HPDE6-E6E7 (cell line): ENCODE measurements at regions not wholly inside any gene's neighbourhood (a gene's known extent, or its start where the extent isn't known, plus 50 kb on each side); places are given as distances from the start of the nearest gene placed in this dataset.
"Not testable (repeated sequence)": the region's sequence is repeated elsewhere in the genome, so short reads cannot be mapped to it uniquely, and the experiment has no call there.

Source experiments
- DNase-seq: peaks from one replicate; pipeline ENCODE4 v3.0.0; 2011; ENCODE audit warnings: missing footprints; ENCODE audit errors: extremely low spot score

GRCh38 chr5:86199287-86199686 is 418.5 kb upstream of the COX7C start:
- no peak for DNase-seq

GRCh38 chr5:86228147-86228546 is 389.6 kb upstream of the COX7C start:
- no peak for DNase-seq

GRCh38 chr5:86232246-86232645 is 385.5 kb upstream of the COX7C start:
- DNase-seq: no peak

DNA sequence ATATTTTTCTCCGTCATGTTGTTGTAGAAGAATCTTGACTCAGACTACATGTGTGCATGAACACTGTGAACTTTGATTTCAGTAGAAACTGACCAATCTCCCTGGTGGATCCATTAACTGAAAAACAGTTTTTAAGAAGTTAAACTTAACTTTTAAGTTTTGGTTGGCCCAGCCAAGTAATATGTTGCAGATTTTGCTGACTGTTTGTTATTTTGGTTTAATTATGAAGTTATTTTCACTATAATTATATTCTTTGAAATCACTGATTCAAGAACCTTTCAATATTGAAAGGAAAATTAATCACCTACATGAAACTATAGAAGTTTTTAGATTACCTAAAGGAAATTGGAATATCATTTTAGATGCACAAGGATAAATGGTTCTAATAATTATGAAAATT is 373.6 kb upstream of the COX7C start:
- no peak for DNase-seq

GRCh38 chr5:86257871-86258270 is 359.9 kb upstream of the COX7C start:
- no peak for DNase-seq

DNA sequence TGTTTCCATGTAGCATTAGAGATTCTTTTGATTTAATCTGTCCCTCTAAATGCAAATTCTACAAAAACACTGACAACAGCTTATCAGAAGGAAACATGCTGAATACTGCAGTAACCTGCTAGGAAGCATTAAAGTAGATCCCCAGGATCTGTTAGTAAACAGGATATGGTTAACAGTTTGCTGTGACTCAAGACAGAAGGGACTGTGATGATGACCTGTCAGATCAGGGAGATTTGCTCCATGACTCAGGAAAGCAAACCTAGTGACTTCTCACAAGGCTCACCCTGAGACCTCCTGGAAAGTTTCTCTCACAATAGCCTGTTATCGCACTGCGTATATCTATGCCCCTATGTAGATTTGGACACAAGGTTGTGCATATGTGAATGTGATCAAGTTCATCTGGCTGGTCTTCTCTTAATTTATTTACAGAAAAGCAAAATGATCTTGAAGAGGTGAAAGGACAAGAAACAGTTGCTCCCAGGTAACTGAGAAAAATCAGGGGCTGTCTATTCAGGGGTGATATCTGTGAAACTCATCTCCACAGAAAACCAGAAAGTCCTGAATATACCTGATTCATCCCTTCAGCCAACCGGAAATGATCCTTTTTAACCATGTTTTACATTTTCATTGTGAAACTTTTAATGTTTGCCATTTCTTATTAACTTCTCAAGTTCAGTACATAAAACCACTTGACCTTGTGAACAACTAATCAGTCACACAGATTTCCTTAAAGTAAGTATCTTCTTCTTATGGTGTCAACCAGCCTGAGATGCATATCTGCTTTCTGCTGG is 333.1 kb upstream of the COX7C start:
- not testable (repeated sequence) for DNase-seq

DNA sequence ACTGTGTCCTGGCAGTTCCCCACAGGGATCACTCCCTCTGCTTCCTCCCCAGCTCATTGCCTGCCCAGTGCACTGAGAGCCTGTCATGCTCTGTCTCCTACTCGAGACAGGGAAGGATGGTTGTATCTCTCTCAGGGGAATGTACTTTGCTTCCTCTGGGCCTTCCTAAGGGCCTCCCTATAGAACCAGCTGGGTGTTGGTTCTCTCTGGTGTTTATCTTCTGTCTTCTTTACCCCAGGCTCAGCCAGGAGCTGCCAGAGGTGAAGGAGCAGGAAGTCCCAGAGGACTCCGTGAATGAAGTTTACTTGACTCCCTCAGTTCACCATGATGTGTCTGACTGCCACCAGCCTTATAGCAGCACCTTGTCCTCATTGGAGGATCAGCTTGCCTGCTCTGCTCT is 330.3 kb upstream of the COX7C start:
- DNase-seq: not testable (repeated sequence)

DNA sequence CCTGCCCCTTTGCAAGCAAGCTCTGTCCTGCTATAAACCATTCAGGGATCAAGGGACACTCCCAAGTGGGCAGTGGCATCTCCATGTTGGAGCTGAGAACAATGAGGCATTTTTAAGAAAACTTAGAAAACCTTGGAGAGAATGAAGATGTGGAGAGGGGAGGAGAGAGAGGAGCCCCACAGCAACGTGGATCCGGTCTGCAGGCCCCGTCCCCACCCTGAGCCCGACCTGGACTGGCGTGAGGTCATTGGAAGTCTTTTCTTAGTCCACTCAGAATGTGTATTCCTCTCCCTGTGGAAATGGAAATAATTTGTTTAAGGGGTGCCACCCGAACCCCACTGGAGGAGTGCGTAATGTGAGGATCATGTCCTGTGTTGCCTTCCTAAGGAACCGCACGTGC is 328.0 kb upstream of the COX7C start:
- not testable (repeated sequence) for DNase-seq

GRCh38 chr5:86292811-86293210 is 324.9 kb upstream of the COX7C start:
- not testable (repeated sequence) for DNase-seq

GRCh38 chr5:86302643-86303042 is 315.1 kb upstream of the COX7C start:
- not testable (repeated sequence) for DNase-seq

DNA sequence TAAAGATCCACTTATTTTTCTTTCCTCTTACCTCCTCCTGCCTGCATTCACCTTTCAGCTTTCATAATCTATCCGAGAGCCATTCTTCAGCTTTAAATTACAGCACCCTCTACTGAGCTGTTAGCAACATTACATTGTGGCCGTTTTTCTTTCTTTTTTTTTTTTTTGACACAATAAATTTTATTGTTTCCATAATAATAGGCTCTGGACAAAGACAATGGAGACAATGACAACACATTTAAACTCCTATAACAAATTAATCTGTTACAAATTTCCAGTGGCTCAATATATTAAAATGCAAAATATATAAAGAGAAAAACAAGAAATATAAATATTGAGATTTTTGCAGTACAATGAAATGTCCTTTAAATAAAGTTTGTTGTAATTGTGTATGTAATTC is 312.7 kb upstream of the COX7C start:
- DNase-seq: not testable (repeated sequence)

DNA sequence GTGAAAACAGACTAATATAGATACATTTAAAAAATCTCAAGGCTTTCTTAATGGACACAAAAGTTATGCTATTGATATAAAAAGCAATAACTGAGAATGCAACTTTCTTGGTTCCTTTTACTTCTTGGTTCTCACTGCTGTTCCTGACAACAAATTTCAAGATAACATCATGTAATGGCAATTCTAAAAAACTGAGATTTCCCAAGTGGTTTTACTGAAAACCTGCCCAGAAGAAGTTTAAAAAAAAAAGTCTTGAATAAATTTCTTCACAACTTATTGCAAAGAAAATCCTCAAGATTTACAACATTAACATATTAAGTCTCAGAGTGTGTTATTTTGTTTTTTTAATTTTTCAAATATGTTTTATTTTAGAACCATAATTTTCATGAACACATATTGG is 302.8 kb upstream of the COX7C start:
- DNase-seq: no peak

GRCh38 chr5:86320266-86320665 is 297.5 kb upstream of the COX7C start:
- DNase-seq: no peak

DNA sequence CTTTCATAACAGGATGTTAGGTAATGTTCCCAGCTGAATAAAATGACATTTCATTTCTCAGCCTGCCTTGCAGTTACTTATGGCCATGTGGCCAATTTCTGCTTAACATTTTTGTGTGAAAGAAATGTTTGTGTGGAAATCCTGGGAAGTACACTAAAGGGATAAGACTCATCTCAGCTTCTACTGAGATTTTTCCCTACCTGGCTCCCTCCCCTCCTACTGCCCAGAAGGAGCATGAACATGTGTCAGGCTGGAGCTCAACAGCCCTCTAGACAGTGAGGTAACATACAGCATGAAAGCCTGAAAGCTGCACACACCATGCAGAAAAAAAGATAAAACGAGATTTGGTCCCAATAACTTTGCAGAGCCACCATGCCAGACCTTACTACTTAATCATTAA is 288.4 kb upstream of the COX7C start:
- no peak for DNase-seq

DNA sequence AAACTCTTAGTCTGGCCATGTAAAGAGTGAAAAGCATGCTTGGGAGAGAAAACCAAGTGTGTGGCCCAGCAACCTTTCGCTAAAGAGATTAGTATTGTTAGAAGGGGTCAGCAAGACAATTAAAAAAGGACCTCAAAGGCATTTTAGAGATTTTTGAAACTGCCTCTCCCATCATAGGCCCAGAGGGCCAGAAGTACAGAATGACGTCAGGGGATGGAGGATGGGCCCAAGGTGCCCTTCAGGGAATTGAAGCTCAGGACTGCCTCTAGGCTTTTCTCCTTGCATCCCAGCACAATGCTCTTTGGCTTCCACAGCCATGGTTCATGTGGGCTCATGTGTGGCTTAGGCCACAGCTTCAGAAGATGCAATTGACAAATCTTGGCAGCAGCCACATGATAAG is 287.0 kb upstream of the COX7C start:
- no peak for DNase-seq

- DNase-seq: no peak
Observed at GRCh38 chr5:86332851-86333250, 284.9 kb upstream of the COX7C start.

- DNase-seq: no peak
Observed at GRCh38 chr5:86337667-86338460, 279.9 kb upstream of the COX7C start.

DNA sequence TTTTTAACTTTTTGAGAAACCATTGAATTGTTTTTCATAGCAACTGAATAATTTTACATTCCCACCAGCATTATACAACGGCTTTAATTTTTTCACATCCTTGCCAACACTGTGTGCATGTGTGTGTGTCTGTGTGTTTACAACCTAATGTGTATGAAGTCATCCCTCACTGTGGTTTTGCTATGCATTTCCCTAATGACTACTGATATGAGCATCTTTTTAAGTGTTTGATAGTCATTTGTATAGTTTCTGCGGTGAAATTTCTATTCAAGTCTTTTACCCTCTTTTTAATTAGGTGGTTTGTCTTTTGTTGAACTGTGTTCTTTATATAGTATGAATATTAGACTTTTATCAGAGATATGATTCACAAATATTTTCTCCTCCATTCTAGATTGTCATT is 263.1 kb upstream of the COX7C start:
- no peak for DNase-seq

GRCh38 chr5:86360801-86361200 is 256.9 kb upstream of the COX7C start:
- DNase-seq: no peak

GRCh38 chr5:86371061-86371460 is 246.7 kb upstream of the COX7C start:
- DNase-seq: no peak

GRCh38 chr5:86374611-86375010 is 243.1 kb upstream of the COX7C start:
- no peak for DNase-seq

DNA sequence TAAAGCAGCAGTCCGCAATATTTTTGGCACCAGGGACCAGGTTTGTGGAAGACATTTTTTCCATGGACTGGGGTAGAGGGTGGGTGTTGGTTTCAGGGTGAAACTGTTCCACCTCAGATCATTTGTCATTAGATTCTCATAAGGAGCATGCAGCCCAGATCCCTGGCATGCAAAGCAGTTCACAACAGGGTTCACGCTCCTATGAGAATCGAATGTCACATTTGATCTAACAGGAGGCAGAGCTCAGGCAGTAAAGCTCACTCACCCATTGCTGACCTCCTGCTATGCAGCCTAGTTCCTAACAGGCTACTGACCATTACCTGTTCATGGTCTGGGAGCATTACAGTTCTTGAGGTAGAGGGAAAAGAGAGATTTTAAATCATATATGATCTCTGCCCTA is 241.5 kb upstream of the COX7C start:
- DNase-seq: no peak

DNA sequence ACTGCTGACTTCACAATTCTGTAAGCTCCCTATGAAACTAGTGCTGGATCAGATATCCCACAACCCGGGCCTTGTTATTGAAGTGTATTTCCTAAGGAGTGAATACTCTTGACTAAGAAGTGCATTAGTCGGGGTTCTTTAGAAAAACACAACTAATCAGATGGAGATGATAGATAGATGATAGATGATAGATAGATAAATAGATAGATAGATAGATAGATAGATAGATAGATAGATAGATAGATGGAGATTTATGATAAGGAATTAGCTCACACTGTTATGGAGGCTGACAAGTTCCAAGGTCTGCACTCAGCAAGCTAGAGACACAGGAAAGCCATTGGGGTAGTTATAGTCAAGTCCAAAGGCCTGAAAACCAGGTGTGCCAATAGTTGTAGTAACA is 214.6 kb upstream of the COX7C start:
- DNase-seq: no peak
